Activated T-cell treated with anti-CD3 and anti-CD28 coated beads, Interleukin-2, amount 50 U/mL, for 72 hours (primary cell): ENCODE measurements at regions not wholly inside any gene's neighbourhood (a gene's known extent, or its start where the extent isn't known, plus 50 kb on each side); places are given as distances from the start of the nearest gene placed in this dataset.

Source experiments
- ATAC-seq, 2 donors: fragments of 150-1000 bp; cut with Tn5 transposase; replicated peaks in 1 of 2; 2 replicates each; pipeline ENCODE4 v1.10.0; 2021; ENCODE audit warnings: moderate library complexity in 2 of 2, mild to moderate bottlenecking in 1 of 2
- DNase-seq, 2 donors: peaks; one replicate each; pipeline ENCODE4 v3.0.0; 2021 to 2022; ENCODE audit warnings: mixed read lengths in 1 of 2
- H3K27ac Mint-ChIP-seq: one replicate; pipeline ENCODE4 v1.8.0; 2022; ENCODE audit warnings: mild to moderate bottlenecking, moderate library complexity, mixed read lengths
- H3K27me3 Mint-ChIP-seq: one replicate; pipeline ENCODE4 v1.8.0; 2022; ENCODE audit warnings: low read depth, mixed read lengths
- H3K36me3 Mint-ChIP-seq, 2 donors: one replicate each; pipeline ENCODE4 v1.8.0; 2022; ENCODE audit warnings: mixed read lengths in 2 of 2, mild to moderate bottlenecking in 1 of 2; ENCODE audit not compliant: insufficient read depth in 2 of 2
- H3K4me1 Mint-ChIP-seq: one replicate; pipeline ENCODE4 v1.8.0; 2022; ENCODE audit warnings: low read depth, mixed read lengths
- H3K4me3 Mint-ChIP-seq, 2 donors: one replicate each; pipeline ENCODE4 v1.8.0; 2022; ENCODE audit warnings: mild to moderate bottlenecking in 2 of 2, mixed read lengths in 2 of 2, moderate library complexity in 2 of 2
- H3K9me3 Mint-ChIP-seq, 2 donors: one replicate each; pipeline ENCODE4 v1.8.0; 2022; ENCODE audit warnings: mixed read lengths in 2 of 2

DNA sequence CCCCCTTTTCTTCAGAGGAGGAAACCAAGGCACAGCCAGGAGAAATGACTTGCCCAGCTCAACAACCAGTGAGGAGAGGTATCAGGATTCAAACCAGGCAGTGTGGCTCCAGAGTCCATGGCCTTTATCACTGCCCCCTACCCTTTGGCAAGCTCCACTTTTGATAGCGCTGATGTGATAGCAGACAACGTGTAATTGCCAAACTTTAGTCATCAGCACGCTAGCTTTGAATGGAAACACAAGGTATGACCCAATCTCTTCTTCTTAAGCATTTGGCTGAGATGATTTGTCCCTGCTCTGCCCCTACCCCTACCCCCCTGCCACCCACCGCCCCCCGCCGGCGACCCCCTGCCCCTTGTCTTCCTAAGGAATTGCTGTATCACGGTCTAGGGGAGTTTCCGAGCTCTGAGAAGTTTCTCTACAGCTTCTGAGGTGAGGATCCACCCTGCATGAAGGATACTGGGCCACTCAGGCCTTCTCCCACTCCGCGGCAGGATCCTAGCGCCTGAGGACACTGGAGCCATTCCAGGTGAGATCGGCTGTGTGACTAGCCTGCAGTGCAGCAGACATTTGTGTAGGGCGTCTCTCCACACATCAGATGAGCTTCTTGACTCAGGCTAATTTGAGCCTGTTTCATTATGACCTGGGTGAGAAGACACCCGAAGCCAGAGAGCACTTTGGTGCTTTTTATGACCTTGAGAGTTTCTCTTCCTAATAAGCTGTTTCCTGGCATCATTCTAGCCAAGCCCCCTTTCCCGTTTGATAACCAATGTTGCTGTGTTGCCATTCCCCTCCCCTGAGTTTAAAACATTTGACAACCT lies 75.1 kb upstream of the MAP4K4 start:
- Mint-ChIP-seq H3K4me1 (peaks cover 35% of the 10 kb centered on the region), H3K9me3 (no peaks in the 10 kb centered on the region), H3K27me3 (no peaks in the 10 kb centered on the region), H3K4me3 (peak overlapping the region; percentile 43 to 63), H3K36me3 (no peaks in the 10 kb centered on the region), H3K27ac (peak overlapping the region; percentile 63)
- peak; percentile 81 to 87 for ATAC-seq
- peak; percentile 19 to 32 for DNase-seq

DNA sequence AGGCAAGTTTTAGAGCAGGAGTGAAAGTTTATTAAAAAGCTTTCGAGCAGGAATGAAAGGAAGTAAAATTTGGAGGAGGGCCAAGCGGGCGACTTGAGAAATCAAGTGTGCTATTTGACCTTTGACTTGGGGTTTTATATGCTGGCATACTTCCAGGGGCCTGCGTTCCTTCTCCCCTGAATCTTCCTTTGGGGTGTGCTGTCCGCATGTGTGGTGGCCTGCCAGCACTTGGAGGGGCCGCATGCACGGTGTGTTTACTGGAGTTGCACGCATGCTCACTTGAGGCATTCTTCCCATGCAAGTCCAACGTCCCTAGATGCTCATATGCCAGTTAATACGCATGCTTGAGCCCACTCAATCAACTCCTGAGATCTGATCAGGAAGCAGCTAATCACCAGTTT lies 78.3 kb upstream of the MAP4K4 start:
- ATAC-seq: no peak
- no peaks in the 10 kb centered on the region for H3K27me3 Mint-ChIP-seq
- no peak overlapping the region for H3K27ac Mint-ChIP-seq
- H3K4me3 Mint-ChIP-seq: no peak overlapping the region
- no peaks in the 10 kb centered on the region for H3K36me3 Mint-ChIP-seq
- no peaks in the 10 kb centered on the region for H3K9me3 Mint-ChIP-seq
- H3K4me1 Mint-ChIP-seq: peaks cover 27% of the 10 kb centered on the region
- DNase-seq: no peak

- Mint-ChIP-seq H3K27ac (no peak overlapping the region), H3K27me3 (no peaks in the 10 kb centered on the region), H3K4me3 (no peak overlapping the region), H3K9me3 (no peaks in the 10 kb centered on the region), H3K4me1 (peaks cover 17% of the 10 kb centered on the region), H3K36me3 (no peaks in the 10 kb centered on the region)
- no peak for DNase-seq
- ATAC-seq: no peak
These were observed 79.7 kb upstream of the MAP4K4 start for GRCh38 chr2:101617796-101618195.

- Mint-ChIP-seq H3K27me3 (no peaks in the 10 kb centered on the region), H3K27ac (no peak overlapping the region), H3K4me1 (peaks cover 10% of the 10 kb centered on the region), H3K36me3 (no peaks in the 10 kb centered on the region), H3K9me3 (no peaks in the 10 kb centered on the region), H3K4me3 (no peak overlapping the region)
- ATAC-seq: no peak
- DNase-seq: no peak
These were observed 80.3 kb upstream of the MAP4K4 start for GRCh38 chr2:101617188-101617587.

DNA sequence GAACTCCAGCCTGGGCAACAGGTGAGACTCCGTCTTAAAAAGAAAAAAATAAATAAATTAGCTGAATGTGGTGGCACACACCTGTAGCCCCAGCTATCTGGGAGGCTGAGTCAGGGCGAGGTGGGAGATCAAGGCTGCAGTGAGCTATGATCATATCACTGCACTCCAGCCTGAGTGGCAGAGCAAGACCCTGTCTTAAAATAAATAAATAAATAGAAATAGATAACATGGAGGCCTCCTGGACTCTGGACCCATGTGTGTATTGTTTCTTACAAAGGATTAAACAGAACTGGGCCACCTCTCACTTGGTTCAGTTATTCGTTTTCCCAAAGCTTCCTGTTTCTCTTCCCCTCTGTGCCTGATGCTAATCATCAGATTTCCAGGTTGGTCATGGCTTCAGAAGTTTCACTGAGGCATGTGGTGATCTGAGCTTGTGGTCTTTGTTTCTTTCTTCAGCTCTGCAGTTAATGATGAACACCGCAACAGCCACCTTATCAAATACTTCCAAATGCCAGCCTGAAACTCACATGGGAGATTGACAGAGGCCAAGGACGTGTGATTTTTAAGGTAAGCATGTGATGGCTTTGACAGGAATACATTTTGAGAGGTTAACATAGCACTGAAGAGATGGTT lies 83.3 kb upstream of the MAP4K4 start:
- no peaks in the 10 kb centered on the region for H3K27me3 Mint-ChIP-seq
- no peaks in the 10 kb centered on the region for H3K36me3 Mint-ChIP-seq
- ATAC-seq (no peak), DNase-seq (no peak)
- no peaks in the 10 kb centered on the region for H3K4me1 Mint-ChIP-seq
- no peak overlapping the region for H3K27ac Mint-ChIP-seq
- no peaks in the 10 kb centered on the region for H3K9me3 Mint-ChIP-seq
- no peak overlapping the region for H3K4me3 Mint-ChIP-seq

GRCh38 chr2:101613056-101613704 lies 84.3 kb upstream of the MAP4K4 start:
- no peaks in the 10 kb centered on the region for H3K27me3 Mint-ChIP-seq
- ATAC-seq (no peak), DNase-seq (no peak)
- no peaks in the 10 kb centered on the region for H3K36me3 Mint-ChIP-seq
- no peak overlapping the region for H3K27ac Mint-ChIP-seq
- H3K4me3 Mint-ChIP-seq: no peak overlapping the region
- H3K9me3 Mint-ChIP-seq: peaks cover 0 to 1% of the 10 kb centered on the region in 2 donors
- H3K4me1 Mint-ChIP-seq: no peaks in the 10 kb centered on the region

DNA sequence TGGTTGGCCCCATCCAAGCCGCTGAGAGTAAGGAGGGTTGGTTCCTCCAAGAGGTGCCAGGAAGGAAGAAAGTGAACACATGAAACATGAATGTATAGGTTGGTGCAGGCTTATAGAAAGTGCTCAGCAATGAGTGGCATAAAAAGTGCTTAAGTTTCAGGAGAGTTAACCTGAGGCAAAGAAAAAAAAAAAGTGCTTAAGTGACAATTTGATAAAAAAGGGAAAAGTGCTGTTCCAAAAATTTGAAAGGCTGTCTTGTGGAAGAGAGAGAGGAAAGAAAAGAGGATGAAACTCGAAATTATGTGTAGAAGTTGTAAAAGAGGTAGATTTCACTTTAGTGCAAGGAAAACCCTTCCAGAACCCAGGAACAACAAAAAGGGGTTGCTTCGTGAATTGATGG lies 85.5 kb upstream of the MAP4K4 start:
- no peak overlapping the region for H3K27ac Mint-ChIP-seq
- no peaks in the 10 kb centered on the region for H3K27me3 Mint-ChIP-seq

GRCh38 chr2:101610750-101611315 lies 86.7 kb upstream of the MAP4K4 start:
- DNase-seq (no peak), ATAC-seq (no peak)
- H3K4me3 Mint-ChIP-seq: no peak overlapping the region
- H3K4me1 Mint-ChIP-seq: no peaks in the 10 kb centered on the region
- H3K36me3 Mint-ChIP-seq: no peaks in the 10 kb centered on the region
- H3K9me3 Mint-ChIP-seq: peaks cover 0 to 1% of the 10 kb centered on the region in 2 donors
- H3K27ac Mint-ChIP-seq: no peak overlapping the region
- H3K27me3 Mint-ChIP-seq: no peaks in the 10 kb centered on the region

More for the DNA sequence above, 85.5 kb upstream of the MAP4K4 start:
- Mint-ChIP-seq H3K4me1 (no peaks in the 10 kb centered on the region), H3K9me3 (peaks cover 0 to 1% of the 10 kb centered on the region in 2 donors), H3K36me3 (no peaks in the 10 kb centered on the region), H3K4me3 (no peak overlapping the region)
- no peak for DNase-seq
- no peak for ATAC-seq

GRCh38 chr2:101609433-101609832 lies 88.1 kb upstream of the MAP4K4 start:
- no peak overlapping the region for H3K4me3 Mint-ChIP-seq
- no peaks in the 10 kb centered on the region for H3K36me3 Mint-ChIP-seq
- DNase-seq (no peak), ATAC-seq (no peak)
- peaks cover 0 to 1% of the 10 kb centered on the region in 2 donors for H3K9me3 Mint-ChIP-seq
- no peaks in the 10 kb centered on the region for H3K4me1 Mint-ChIP-seq
- no peaks in the 10 kb centered on the region for H3K27me3 Mint-ChIP-seq
- H3K27ac Mint-ChIP-seq: no peak overlapping the region

GRCh38 chr2:101608408-101609310 lies 88.8 kb upstream of the MAP4K4 start:
- Mint-ChIP-seq H3K4me3 (no peak overlapping the region), H3K27me3 (no peaks in the 10 kb centered on the region), H3K36me3 (no peaks in the 10 kb centered on the region), H3K4me1 (no peaks in the 10 kb centered on the region), H3K9me3 (peaks cover 0 to 1% of the 10 kb centered on the region in 2 donors), H3K27ac (no peak overlapping the region)
- DNase-seq (no peak), ATAC-seq (no peak)

DNA sequence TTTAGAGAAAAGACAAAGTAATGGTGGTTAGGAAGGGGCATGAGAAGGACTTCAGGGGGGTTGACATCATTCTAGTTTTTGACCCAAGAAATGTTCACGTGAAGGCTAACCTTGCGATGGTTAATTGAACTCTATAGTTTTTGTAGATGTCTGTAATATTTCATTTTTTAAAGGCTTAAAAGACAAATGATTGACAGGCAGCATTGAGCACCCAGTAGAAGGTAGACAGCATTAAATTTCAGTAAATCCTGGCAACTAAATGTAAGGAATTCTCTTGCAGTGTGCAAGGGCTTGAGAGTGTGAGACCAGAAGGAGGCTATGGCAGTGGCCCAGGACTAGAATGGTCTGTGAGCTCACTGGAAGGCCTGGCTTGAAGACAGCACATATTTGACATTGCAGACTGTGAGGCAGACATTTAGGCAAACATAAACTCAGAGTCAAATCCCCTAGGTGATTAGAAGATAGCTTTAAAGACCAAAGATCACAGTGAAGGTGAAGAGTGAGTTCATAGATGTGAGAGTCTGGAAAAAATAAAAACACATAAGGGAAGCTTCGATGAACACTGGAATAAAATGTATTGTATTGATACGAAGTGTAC lies 100.1 kb upstream of the MAP4K4 start:
- Mint-ChIP-seq H3K4me1 (no peaks in the 10 kb centered on the region), H3K27ac (no peak overlapping the region)
- no peak for DNase-seq

DNA sequence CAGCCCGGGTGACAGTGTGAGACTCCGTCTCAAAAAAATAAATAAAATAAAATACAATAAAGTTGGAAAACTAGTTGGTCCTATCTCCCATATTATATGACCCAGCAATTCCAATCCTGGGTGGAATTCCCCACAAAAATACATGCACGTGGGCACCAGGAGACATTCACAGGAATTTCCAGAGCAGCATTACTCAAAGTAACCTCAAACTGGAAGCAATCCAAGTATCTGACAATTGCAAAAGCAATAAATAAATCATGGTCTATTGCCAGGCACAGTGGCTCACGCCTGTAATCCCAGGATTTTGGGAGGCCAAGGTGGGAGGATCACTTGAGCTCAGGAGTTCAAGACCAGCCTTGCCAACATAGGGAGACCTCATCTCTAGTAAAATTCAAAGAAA lies 101.2 kb upstream of the MAP4K4 start:
- ATAC-seq: no peak
- DNase-seq: no peak
- no peaks in the 10 kb centered on the region for H3K9me3 Mint-ChIP-seq
- no peaks in the 10 kb centered on the region for H3K4me1 Mint-ChIP-seq
- no peak overlapping the region for H3K4me3 Mint-ChIP-seq
- no peaks in the 10 kb centered on the region for H3K27me3 Mint-ChIP-seq
- H3K36me3 Mint-ChIP-seq: no peaks in the 10 kb centered on the region
- H3K27ac Mint-ChIP-seq: no peak overlapping the region

More for the DNA sequence above, 100.1 kb upstream of the MAP4K4 start:
- Mint-ChIP-seq H3K4me3 (no peak overlapping the region), H3K27me3 (no peaks in the 10 kb centered on the region), H3K9me3 (no peaks in the 10 kb centered on the region), H3K36me3 (no peaks in the 10 kb centered on the region)
- no peak for ATAC-seq
